ENCODE measurements at regions not wholly inside any gene's neighbourhood (a gene's known extent, or its start where the extent isn't known, plus 50 kb on each side); places are given as distances from the start of the nearest gene placed in this dataset.

DNA sequence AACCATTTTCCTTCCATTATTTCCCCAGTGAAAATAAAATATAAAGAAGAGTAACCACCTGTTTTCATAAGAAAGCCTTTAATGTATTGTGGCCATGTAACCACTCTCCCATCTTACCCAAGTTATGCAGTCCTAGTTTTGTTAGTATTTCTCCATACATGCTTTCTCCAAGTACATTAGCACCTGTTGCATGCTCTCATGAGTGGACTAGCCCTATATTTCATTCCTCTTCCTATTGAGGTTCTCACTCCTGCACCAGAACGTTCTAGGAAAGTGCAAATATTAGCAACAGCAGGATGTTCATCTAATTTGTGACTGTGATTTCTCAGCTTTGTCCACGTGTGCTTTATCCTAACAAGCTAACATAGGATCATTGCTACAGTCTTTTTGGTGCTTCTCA is 155.1 kb upstream of the NPVF start:
- H2AFZ ChIP-seq (ENCODE audit: low read depth, low read length): no peak overlapping the region
- POLR2A ChIA-PET: no interaction called here
- dilution Hi-C loops (cut with MboI; ENCODE audit: extremely low pct_ligation_motif_present, low sequenced_read_pairs): no loop called here
- no peaks in the 10 kb centered on the region for H3K9me1 ChIP-seq (replicated peaks; ENCODE audit: control insufficient read depth, extremely low read depth, insufficient read depth, low read length)
- H3K27me3 ChIP-seq (ENCODE audit: control insufficient read depth in 2 of 2, insufficient read depth in 2 of 2, low read length in 2 of 2): peaks cover under 1% of the 10 kb centered on the region in 2 experiments
- no peaks in the 10 kb centered on the region for H3K79me2 ChIP-seq (ENCODE audit: control insufficient read depth, insufficient read depth, low read length)
- no TSS peak for BruUV-seq (replicated peaks)
- H3K4me1 ChIP-seq (ENCODE audit: control insufficient read depth, extremely low read depth, insufficient read depth, low read length): no peaks in the 10 kb centered on the region
- no peak overlapping the region for H3K4me2 ChIP-seq (ENCODE audit: insufficient read depth, low read length)
- no peaks in the 10 kb centered on the region for H3K36me3 ChIP-seq (ENCODE audit: control insufficient read depth in 2 of 2, extremely low read depth in 1 of 2, insufficient read depth in 2 of 2, low read length in 2 of 2)
- no peaks in the 10 kb centered on the region for H3K9me3 ChIP-seq (replicated peaks; ENCODE audit: control insufficient read depth, insufficient read depth, low read length)
- no peak for FAIRE-seq
- DNase-seq (ENCODE audit: low read depth, low spot score): no peak
- CTCF ChIA-PET: interaction anchor here (1.1 to 1.3 kb wide), 2 partner anchors 12 to 123 kb away, joined by 3 to 4 read pairs; no protein-coding TSS in a partner anchor
- no peak overlapping the region for H3K27ac ChIP-seq (ENCODE audit: insufficient read depth, low read depth, low read length)
- intact Hi-C loops (cut with micrococcal nuclease): no loop called here
- H3K9ac ChIP-seq (replicated peaks; ENCODE audit: extremely low read depth, insufficient read depth, low read length): no peak overlapping the region
- TF ChIP-seq GATA2 (IDR thresholded peaks at IDR 0.05; ENCODE audit: insufficient read depth, insufficient read length, low read depth, low read length): no peak
- TF ChIP-seq, protein P1, sequence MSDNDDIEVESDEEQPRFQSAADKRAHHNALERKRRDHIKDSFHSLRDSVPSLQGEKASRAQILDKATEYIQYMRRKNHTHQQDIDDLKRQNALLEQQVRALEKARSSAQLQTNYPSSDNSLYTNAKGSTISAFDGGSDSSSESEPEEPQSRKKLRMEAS (IDR thresholded peaks at IDR 0.05; ENCODE audit: insufficient read depth, insufficient read length): no peak
- no peak overlapping the region for H3K4me3 ChIP-seq (replicated peaks in 1 of 3; ENCODE audit: insufficient read depth in 1 of 3, low read depth in 1 of 3, low read length in 3 of 3)
- no peaks in the 10 kb centered on the region for H4K20me1 ChIP-seq (replicated peaks; ENCODE audit: control insufficient read depth, extremely low read depth, insufficient read depth, low read length)

DNA sequence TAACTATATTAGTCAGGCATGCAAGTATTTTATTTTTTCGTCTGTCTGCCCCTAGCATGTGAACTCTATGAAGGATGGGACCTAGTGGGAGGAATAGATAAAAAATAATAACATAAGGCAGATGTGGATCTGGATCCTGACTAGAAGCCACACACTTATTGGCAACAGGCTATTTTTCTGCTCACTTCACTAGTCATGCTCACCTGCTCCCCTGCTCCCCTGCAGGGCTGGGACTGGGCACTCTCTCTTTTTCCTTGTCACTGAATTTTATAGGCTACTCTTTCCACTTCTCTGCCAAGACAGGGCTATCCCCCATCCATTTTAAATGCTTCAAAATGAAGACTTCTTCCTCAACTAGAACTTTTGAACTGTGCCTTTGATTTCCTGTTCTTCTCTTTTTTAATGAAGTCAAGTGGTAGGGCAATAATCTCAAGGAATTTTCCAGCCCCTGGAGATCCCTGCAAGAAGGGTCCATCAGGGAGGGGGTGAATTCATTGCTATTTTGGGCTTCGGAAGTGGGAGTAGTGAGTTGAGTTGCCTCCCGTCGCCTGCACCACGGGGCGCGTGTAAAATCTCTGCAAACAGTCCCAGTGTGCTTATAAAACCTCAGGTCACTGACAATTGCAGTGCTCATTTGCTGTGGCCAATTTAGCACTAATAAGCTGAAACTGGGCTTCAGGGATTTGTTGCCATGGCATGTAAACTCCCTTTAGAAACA is 156.7 kb upstream of the NPVF start:
- Histone ChIP-seq H3K79me2 (ENCODE audit: control insufficient read depth, insufficient read depth, low read length) (no peaks in the 10 kb centered on the region), H3K4me2 (ENCODE audit: insufficient read depth, low read length) (no peak overlapping the region), H3K36me3 (ENCODE audit: control insufficient read depth in 2 of 2, extremely low read depth in 1 of 2, insufficient read depth in 2 of 2, low read length in 2 of 2) (no peaks in the 10 kb centered on the region), H3K9ac (replicated peaks; ENCODE audit: extremely low read depth, insufficient read depth, low read length) (no peak overlapping the region), H3K4me3 (replicated peaks in 1 of 3; ENCODE audit: insufficient read depth in 1 of 3, low read depth in 1 of 3, low read length in 3 of 3) (no peak overlapping the region), H2AFZ (ENCODE audit: low read depth, low read length) (no peak overlapping the region), H3K27me3 (ENCODE audit: control insufficient read depth in 2 of 2, insufficient read depth in 2 of 2, low read length in 2 of 2) (peaks cover 2 to 3% of the 10 kb centered on the region in 2 experiments), H3K4me1 (ENCODE audit: control insufficient read depth, extremely low read depth, insufficient read depth, low read length) (no peaks in the 10 kb centered on the region), H3K27ac (ENCODE audit: insufficient read depth, low read depth, low read length) (no peak overlapping the region), H3K9me3 (replicated peaks; ENCODE audit: control insufficient read depth, insufficient read depth, low read length) (no peaks in the 10 kb centered on the region), H4K20me1 (replicated peaks; ENCODE audit: control insufficient read depth, extremely low read depth, insufficient read depth, low read length) (no peaks in the 10 kb centered on the region), H3K9me1 (replicated peaks; ENCODE audit: control insufficient read depth, extremely low read depth, insufficient read depth, low read length) (no peaks in the 10 kb centered on the region)
- intact Hi-C loops (cut with micrococcal nuclease) (no loop called here), dilution Hi-C loops (cut with MboI; ENCODE audit: extremely low pct_ligation_motif_present, low sequenced_read_pairs) (no loop called here)
- DNase-seq (ENCODE audit: low read depth, low spot score) (no peak), FAIRE-seq (no peak)
- ChIA-PET CTCF (interaction anchor here (1.3 to 7.3 kb wide), 2 partner anchors 125 kb away, joined by 4 to 119 read pairs; no protein-coding TSS in a partner anchor), POLR2A (no interaction called here)
- no TSS peak for BruUV-seq (replicated peaks)
- TF ChIP-seq GATA2 (IDR thresholded peaks at IDR 0.05; ENCODE audit: insufficient read depth, insufficient read length, low read depth, low read length) (no peak), MYC (IDR thresholded peaks at IDR 0.05; ENCODE audit: low read depth, low read length) (no peak), POLR2AphosphoS5 (IDR thresholded peaks at IDR 0.05; ENCODE audit: insufficient read depth, low read depth, low read length) (no peak), JUN (IDR thresholded peaks at IDR 0.05; ENCODE audit: borderline replicate concordance, insufficient read depth, insufficient read length, low read depth) (no peak), POLR2A (IDR thresholded peaks at IDR 0.05; ENCODE audit: low read depth, low read length) (no peak), FOS (IDR thresholded peaks at IDR 0.05; ENCODE audit: borderline replicate concordance, insufficient read depth, low read length) (no peak), EZH2 (IDR thresholded peaks at IDR 0.05; ENCODE audit: borderline replicate concordance, low read depth, low read length, severe bottlenecking) (no peak)
- TF ChIP-seq, protein P1 (IDR thresholded peaks at IDR 0.05; ENCODE audit: insufficient read depth, insufficient read length): no peak
- TF ChIP-seq, protein P2, sequence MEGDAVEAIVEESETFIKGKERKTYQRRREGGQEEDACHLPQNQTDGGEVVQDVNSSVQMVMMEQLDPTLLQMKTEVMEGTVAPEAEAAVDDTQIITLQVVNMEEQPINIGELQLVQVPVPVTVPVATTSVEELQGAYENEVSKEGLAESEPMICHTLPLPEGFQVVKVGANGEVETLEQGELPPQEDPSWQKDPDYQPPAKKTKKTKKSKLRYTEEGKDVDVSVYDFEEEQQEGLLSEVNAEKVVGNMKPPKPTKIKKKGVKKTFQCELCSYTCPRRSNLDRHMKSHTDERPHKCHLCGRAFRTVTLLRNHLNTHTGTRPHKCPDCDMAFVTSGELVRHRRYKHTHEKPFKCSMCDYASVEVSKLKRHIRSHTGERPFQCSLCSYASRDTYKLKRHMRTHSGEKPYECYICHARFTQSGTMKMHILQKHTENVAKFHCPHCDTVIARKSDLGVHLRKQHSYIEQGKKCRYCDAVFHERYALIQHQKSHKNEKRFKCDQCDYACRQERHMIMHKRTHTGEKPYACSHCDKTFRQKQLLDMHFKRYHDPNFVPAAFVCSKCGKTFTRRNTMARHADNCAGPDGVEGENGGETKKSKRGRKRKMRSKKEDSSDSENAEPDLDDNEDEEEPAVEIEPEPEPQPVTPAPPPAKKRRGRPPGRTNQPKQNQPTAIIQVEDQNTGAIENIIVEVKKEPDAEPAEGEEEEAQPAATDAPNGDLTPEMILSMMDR (IDR thresholded peaks at IDR 0.05; ENCODE audit: extremely low read depth in 1 of 2, insufficient read depth in 1 of 2, low read depth in 1 of 2, low read length in 2 of 2): no peak
